Activated CD4-positive, alpha-beta T cell treated with anti-CD3 and anti-CD28 coated beads, Interleukin-2, amount 50 U/mL, for 4 hours (primary cell): ENCODE measurements at regions not wholly inside any gene's neighbourhood (a gene's known extent, or its start where the extent isn't known, plus 50 kb on each side); places are given as distances from the start of the nearest gene placed in this dataset.
"Not testable (repeated sequence)": the region's sequence is repeated elsewhere in the genome, so short reads cannot be mapped to it uniquely, and the experiment has no call there.

Source experiments
- DNase-seq, 2 experiments: peaks; one replicate each; pipeline ENCODE4 v3.0.0-alpha.2; 2020

GRCh38 chr3:82739390-82739789 is 977.9 kb upstream of the GBE1 start:
- DNase-seq = no peak

DNA sequence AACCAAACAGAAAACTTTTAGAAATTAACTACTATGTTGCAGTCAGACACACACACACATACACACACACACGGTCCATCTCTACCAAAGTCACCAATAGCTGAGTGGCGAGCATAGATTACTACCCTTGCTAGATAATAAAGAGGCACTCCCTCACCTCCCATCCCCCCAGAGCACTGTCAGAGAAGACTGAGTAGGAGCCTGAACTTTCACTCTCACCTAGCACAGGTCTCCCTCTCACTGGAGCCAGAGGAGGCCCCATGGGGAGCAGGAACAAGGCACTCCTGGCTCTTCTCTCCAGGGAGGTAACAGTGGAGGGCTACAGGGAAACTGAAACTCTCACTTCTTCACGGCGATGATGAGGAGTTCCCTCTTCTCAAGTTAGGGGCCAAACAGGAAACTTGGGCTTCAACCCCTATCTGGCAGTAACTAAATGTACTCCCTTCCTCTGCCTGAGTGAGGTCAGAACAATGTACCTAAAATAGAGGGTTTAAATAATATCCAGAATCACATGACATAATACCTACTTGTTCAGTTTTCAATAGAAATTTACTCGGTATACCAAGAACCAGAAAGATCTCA is 975.3 kb upstream of the GBE1 start:
- DNase-seq = no peak

DNA sequence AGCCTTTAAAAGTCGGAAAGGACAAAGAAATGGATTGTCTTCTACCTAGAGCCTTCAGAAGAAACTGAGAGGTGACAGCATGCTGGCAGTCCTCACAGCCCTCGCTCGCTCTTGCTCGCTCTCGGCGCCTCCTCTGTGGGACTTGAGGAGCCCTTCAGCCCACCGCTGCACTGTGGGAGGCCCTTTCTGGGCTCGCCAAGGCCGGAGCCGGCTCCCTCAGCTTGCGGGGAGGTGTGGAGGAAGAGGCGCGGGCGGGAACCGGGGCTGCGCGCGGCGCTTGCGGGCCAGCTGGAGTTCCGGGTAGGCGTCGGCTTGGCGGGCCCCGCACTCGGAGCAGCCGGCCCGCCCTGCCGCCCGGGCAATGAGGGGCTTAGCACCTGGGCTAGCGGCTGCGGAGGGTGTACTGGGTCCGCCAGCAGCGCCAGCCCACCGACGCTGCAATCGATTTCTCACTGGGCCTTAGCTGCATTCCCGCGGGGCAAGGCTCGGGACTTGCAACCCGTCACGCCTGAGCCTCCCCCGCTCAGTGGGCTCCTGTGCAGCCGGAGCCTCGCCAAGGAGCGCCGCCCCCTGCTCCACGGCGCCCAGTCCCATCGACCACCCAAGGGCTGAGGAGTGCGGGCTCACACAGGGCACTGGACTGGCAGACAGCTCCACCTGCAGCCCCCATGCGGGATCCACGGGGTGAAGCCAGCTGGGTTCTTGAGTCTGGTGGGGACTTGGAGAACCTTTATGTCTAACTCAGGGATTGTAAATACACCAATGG is 953.8 kb upstream of the GBE1 start:
- no peak for DNase-seq

DNA sequence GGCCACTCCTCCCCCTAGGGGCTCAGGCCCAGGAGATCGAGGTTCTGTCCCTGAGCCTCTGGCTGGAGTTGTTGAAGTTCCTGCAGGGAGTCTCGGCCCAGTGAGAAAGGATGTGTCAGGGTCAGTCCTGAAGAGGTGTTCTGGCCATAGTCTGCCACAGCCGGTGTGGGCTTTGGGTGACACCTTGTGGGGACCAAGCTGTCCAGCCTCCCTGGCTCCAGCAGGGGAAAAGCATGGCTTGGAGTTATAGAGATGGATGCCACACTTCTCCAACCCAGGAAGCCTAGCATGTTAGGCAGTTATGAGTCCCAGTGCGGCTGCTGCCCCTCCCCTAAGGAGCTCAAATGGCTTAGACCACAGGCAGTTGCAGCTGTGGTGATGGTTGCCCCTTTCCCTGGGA is 945.6 kb upstream of the GBE1 start:
- no peak for DNase-seq

DNA sequence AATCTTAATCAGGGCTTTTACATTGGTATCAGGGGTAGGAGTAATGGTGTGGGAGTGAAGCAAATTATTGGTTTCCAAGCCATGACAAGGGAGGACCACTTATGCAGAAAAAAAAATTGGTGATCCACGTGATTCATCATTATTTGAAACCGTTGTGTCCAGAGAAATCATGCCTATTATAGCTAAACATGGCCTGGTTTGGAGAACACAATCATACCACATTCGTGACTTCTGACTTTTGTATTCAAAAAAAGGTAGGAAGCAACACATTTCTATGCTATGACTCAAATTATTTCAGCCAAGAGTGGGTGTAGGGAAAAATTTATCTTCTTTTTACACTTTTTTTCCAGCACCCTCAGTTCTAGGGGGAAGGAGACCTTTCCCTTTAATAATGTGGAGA is 924.3 kb upstream of the GBE1 start:
- DNase-seq = no peak

- DNase-seq = no peak
These were observed 915.0 kb upstream of the GBE1 start for GRCh38 chr3:82676356-82677026.

DNA sequence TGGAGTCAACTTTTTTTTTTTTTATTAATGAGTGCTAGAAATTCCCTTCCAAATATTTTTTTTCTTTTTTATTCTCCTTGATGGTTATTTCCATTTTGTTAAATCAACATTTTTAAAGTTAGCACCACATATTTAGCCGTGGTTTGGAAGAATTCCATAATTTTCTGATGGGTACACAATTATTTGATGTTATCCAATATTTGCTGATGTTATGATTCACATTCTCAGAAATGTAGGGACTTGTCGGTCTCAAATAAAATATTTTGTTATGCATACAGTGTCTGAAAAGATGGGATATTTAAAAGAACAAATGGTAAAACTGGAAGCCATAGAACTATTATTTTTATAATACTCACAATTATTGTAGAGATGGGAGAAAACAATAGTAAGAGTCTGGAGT is 911.5 kb upstream of the GBE1 start:
- DNase-seq = no peak

GRCh38 chr3:82671466-82671865 is 910.0 kb upstream of the GBE1 start:
- no peak for DNase-seq

DNA sequence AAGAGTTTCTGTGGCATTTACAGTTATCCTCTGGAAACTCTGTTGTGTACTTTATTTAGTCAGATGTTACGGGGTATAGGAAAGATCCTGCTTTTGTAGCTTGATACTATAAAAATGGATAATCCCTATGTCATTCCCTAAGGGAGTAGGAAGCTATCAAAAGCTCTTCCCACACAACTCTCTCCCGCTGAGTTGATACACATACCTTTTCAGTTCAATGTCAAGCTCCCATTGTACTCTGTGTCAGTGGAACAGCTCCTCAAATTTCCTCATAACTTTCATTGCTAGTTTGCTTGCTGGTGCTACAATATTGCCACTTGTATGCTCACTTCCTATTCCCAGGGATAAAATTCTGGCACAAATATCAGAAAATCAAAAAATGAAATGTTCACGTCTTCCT is 893.3 kb upstream of the GBE1 start:
- no peak for DNase-seq

DNA sequence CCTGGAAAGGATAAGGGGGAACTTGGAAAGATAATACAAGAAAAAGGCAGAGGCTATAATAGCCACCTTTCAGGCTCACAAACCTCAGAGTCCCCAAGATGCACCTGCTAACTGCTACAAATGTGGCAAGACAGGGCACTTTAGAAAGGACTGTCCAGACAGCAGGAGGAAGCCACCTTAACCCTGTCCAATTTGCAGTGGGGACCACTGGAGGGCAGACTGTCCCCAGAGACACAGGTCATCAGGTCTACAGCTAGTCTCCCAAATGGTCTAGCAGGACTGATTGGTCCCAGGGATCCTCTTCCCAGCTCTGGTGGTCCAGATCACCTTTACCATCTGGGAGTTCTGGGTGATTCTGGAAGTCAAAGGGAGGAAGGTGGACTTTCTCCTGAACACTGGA is 882.5 kb upstream of the GBE1 start:
- DNase-seq = no peak

- no peak for DNase-seq
These were observed 880.3 kb upstream of the GBE1 start for GRCh38 chr3:82641701-82642100.

DNA sequence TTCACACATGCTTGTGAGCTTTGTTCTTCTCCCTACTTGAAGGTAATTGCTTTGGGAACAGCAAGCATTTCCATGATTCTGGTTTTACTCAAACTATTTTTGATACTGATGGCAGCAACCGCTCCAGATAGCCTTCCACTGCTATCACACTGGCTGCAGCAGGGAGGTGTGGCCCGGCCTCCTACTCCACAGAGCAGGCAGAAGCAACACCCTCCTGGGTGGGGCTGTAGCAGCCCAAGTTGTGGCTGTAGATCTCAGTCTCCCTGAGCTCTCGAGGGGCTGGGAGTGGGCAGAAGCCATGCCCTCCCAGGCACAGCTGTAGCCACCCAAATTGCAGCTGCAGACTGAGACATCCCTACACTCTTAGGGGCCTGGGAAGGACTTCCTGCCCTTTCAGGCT is 878.8 kb upstream of the GBE1 start:
- no peak for DNase-seq

GRCh38 chr3:82637574-82637973 is 876.1 kb upstream of the GBE1 start:
- no peak for DNase-seq

DNA sequence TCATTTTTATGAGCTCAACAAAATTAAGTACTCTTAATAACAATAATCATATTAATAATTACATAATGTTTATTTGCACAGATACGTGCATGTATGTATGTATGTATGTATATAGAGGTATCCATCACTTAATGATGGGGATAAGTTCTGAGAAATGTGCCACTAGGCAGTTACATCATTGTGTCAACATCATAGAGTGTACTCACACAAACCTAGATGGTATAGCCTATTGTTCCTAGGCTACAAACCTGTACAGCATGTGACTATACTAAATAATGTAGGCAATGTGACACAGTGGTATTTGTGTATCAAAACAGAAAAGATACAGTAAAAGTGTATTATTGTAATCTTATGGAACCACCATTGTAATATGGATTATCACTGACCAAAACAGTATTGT is 874.7 kb upstream of the GBE1 start:
- no peak for DNase-seq

- DNase-seq = no peak
These were observed 871.9 kb upstream of the GBE1 start for GRCh38 chr3:82633319-82633718.

- DNase-seq = no peak
These were observed 868.5 kb upstream of the GBE1 start for GRCh38 chr3:82629937-82630336.

GRCh38 chr3:82628385-82629014 is 867.1 kb upstream of the GBE1 start:
- no peak for DNase-seq

DNA sequence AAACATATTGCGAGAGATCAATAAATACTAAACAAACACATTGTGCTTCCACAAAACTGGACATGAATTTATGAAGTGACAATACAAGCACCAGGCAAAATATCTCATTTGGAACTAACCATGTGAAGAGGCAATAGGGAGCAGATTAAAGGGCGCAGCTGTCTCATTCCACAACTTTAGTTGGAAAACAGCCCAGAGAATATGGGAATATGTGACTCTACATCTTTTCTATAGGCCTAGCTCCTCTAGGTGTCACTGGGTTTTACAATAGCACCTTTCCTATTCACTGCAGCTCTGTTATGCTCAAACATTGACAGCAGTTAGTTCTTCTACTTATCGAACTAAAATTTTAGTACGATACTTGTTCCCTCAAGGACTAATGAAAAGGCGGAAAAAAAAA is 866.3 kb upstream of the GBE1 start:
- DNase-seq = no peak

DNA sequence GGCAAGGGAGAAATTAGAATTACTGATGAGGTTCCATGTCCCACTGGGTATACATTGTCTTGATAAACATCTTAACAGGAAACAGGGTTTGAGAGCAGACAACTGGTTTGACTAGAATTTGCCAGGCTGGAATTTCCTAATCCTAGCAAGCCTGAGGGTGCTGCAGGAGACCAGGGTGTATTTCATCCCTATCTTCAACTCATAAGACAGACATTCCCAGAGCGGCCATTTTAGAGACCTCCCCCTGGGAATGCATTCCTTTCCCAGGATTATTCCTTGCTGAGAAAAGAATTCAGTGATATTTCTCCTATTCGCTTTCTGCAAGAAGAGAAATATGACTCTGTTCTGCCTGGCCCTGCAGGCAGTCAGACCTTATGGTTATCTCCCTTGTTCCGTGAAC is 859.3 kb upstream of the GBE1 start:
- DNase-seq = not testable (repeated sequence)

DNA sequence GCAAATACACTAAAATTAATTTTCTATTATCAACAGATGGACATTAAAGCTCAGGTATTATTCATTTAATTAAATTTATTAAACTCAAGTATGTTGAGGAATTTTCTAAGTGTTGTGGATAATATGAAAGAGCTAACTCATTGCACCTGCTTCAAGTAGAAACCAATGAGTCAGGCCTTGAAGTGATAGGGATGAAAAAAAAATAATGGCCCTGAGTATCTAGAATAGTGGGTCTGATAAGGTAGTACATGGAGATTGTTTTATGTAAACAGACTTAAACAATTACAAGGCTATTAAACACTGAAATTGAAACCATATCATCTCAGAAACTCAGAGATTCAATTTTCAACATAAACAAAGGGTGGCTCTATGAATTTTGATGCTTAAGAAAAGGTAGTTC is 857.1 kb upstream of the GBE1 start:
- DNase-seq = no peak

- no peak for DNase-seq
These were observed 848.8 kb upstream of the GBE1 start for GRCh38 chr3:82610236-82610635.

DNA sequence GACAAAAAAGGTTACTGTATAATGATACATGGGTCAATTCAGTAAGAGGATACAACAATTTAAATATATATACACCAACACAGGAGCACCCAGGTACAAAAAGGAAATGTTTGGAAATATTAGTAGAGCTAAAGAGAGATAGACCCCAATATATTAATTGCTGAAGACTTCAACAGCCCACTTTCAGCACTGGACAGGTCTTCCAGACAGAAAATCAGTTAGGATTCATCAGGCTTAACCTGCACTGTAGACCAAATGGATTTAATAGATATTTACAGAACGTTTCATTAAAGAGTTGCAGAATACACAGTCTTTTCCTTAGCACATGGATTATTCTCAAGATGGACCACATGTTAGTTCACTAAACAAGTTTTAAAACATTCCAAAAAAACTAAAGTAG is 845.9 kb upstream of the GBE1 start:
- DNase-seq = no peak

DNA sequence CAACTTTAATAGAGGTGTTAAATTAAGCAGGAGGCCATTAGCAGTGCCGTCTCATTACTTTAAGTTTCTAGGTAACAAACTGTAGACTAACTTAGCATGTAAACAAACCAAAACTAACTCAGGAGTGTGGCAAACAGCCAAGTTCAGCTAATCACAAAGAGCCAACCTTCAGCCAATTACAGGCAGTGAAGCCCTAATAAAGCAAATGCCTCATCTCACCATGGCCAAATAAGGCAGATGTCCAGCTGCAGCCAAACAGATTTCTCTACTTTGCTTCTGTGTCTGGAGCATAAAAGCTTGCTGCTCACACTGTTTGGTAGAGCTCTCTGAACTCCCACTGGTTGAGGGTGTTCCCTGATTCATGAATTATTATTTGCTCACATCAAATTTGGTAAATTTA is 835.4 kb upstream of the GBE1 start:
- DNase-seq = no peak

DNA sequence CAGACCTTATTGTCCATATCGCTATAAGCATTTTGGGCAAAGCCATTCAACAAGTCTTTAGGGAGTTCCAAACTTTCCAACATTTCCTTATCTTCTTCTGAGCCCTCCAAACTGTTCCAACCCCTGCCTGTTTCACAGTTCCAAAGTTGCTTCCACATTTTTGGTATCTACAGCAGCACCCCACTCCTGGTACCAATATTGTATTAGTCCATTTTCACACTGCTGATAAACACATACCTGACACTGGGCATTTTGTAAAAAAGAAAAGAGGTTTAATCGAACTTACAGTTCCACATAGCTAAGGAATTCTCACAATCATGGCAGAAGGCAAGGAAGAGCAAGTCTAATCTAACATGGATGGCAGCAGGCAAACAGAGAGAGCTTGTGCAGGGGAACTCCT is 834.1 kb upstream of the GBE1 start:
- DNase-seq = no peak
